22Rv1 (cell line): ENCODE measurements at regions not wholly inside any gene's neighbourhood (a gene's known extent, or its start where the extent isn't known, plus 50 kb on each side); places are given as distances from the start of the nearest gene placed in this dataset.

Source experiments
- CTCF ChIP-seq: fragments of 450-650 bp; IDR thresholded peaks from 2 replicates; pipeline ENCODE4 v1.5.1; 2017; ENCODE audit warnings: mild to moderate bottlenecking
- ZFX ChIP-seq: fragments of 450-650 bp; IDR thresholded peaks from 2 replicates; pipeline ENCODE4 v1.6.1; 2017; ENCODE audit warnings: antibody characterized with exemption, borderline replicate concordance

GRCh38 chr18:78192054-78192453 lies 787.6 kb upstream of the SALL3 start:
- TF ChIP-seq CTCF, result no peak
- TF ChIP-seq ZFX, result no peak
